ENCODE measurements at regions not wholly inside any gene's neighbourhood (a gene's known extent, or its start where the extent isn't known, plus 50 kb on each side); places are given as distances from the start of the nearest gene placed in this dataset.

DNA sequence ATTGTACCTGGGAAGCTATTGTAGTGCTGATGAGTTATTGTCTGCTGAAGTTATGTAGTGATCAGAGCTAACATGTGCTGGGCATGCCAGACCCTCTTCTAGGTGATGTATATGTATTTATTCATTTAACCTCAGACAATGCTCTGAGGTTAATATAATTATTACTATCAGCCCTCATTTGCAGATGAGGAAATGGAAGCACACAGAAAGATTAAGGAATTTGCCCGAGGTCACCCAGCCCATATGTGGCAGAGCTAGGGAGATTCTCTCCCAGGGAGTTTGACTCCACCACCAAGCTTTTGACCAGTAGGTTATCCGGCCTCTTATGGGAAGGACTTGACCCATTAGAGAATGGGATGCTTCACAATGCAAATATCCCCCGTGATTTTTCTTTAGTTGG is 114.2 kb upstream of the NAV2 start:
- Mint-ChIP-seq H3K27me3 (ENCODE audit: low read depth, unreplicated experiment) (peaks cover 20% of the 10 kb centered on the region), H3K4me1 (ENCODE audit: low read depth, unreplicated experiment) (peaks cover 32% of the 10 kb centered on the region), H3K4me3 (ENCODE audit: unreplicated experiment) (no peak overlapping the region), H3K36me3 (ENCODE audit: low read depth, unreplicated experiment) (no peaks in the 10 kb centered on the region), H3K9me3 (ENCODE audit: unreplicated experiment) (peaks cover 10% of the 10 kb centered on the region), H3K27ac (ENCODE audit: unreplicated experiment) (peak overlapping the region; percentile 49)
- no peak overlapping the region for H2AFZ ChIP-seq (ENCODE audit: low read depth, low read length)
- no peak overlapping the region for H3K4me3 ChIP-seq (ENCODE audit: insufficient read depth, low read depth, low read length)
- no peaks in the 10 kb centered on the region for H3K9me3 ChIP-seq (ENCODE audit: insufficient read depth, low read depth, low read length)
- no peak for FAIRE-seq
- no peaks in the 10 kb centered on the region for H3K79me2 ChIP-seq (ENCODE audit: insufficient read depth, low read length)
- H3K4me2 ChIP-seq (ENCODE audit: low read length) = no peak overlapping the region
- TF ChIP-seq, protein P1, sequence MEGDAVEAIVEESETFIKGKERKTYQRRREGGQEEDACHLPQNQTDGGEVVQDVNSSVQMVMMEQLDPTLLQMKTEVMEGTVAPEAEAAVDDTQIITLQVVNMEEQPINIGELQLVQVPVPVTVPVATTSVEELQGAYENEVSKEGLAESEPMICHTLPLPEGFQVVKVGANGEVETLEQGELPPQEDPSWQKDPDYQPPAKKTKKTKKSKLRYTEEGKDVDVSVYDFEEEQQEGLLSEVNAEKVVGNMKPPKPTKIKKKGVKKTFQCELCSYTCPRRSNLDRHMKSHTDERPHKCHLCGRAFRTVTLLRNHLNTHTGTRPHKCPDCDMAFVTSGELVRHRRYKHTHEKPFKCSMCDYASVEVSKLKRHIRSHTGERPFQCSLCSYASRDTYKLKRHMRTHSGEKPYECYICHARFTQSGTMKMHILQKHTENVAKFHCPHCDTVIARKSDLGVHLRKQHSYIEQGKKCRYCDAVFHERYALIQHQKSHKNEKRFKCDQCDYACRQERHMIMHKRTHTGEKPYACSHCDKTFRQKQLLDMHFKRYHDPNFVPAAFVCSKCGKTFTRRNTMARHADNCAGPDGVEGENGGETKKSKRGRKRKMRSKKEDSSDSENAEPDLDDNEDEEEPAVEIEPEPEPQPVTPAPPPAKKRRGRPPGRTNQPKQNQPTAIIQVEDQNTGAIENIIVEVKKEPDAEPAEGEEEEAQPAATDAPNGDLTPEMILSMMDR (IDR thresholded peaks at IDR 0.05; ENCODE audit: insufficient read depth, low read depth, low read length) = no peak
- TF ChIP-seq EZH2 (IDR thresholded peaks at IDR 0.05; ENCODE audit: insufficient read depth, low read length) = no peak
- H4K20me1 ChIP-seq (ENCODE audit: insufficient read depth, low read length) = no peaks in the 10 kb centered on the region
- H3K4me1 ChIP-seq (ENCODE audit: insufficient read depth, low read length) = peaks cover 27% of the 10 kb centered on the region
- H3K27ac ChIP-seq (ENCODE audit: low read depth, low read length) = no peak overlapping the region
- no peak for DNase-seq (ENCODE audit: low read depth)
- H3K9ac ChIP-seq (ENCODE audit: low read length) = no peak overlapping the region
- H3K36me3 ChIP-seq (ENCODE audit: insufficient read depth, low read length) = no peaks in the 10 kb centered on the region
- no peaks in the 10 kb centered on the region for H3K27me3 ChIP-seq (ENCODE audit: insufficient read depth, low read length)

DNA sequence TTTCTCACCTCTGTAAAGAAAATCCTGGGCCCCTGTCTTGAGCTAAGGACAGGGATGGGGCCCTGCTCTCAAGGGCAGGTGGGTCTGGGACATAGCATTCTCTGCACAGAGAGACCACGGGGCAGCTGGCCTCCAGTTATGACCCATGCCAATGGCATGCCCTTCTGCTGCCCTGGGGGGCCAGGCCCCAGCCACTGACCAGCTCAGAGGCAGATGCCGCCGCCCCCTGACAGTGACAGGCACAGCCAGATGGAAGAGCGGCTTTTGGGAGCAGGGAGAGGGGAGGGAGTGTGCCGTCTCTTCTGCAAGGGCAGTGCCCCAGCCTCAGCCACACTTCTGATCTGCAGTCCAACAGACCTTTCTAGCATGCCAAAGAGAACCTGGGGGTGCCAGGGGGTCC is 114.8 kb upstream of the NAV2 start:
- no peak for DNase-seq (ENCODE audit: low read depth)
- H4K20me1 ChIP-seq (ENCODE audit: insufficient read depth, low read length) = no peaks in the 10 kb centered on the region
- Mint-ChIP-seq H3K9me3 (ENCODE audit: unreplicated experiment) (peaks cover 8% of the 10 kb centered on the region), H3K36me3 (ENCODE audit: low read depth, unreplicated experiment) (no peaks in the 10 kb centered on the region), H3K4me1 (ENCODE audit: low read depth, unreplicated experiment) (peaks cover 32% of the 10 kb centered on the region), H3K27ac (ENCODE audit: unreplicated experiment) (no peak overlapping the region), H3K4me3 (ENCODE audit: unreplicated experiment) (no peak overlapping the region), H3K27me3 (ENCODE audit: low read depth, unreplicated experiment) (peaks cover 17% of the 10 kb centered on the region)
- no peak overlapping the region for H2AFZ ChIP-seq (ENCODE audit: low read depth, low read length)
- H3K27me3 ChIP-seq (ENCODE audit: insufficient read depth, low read length) = no peaks in the 10 kb centered on the region
- H3K4me3 ChIP-seq (ENCODE audit: insufficient read depth, low read depth, low read length) = no peak overlapping the region
- H3K4me1 ChIP-seq (ENCODE audit: insufficient read depth, low read length) = peaks cover 27% of the 10 kb centered on the region
- peak overlapping the region; percentile 75 for H3K4me2 ChIP-seq (ENCODE audit: low read length)
- no peaks in the 10 kb centered on the region for H3K9me3 ChIP-seq (ENCODE audit: insufficient read depth, low read depth, low read length)
- H3K9ac ChIP-seq (ENCODE audit: low read length) = no peak overlapping the region
- TF ChIP-seq EZH2 (IDR thresholded peaks at IDR 0.05; ENCODE audit: insufficient read depth, low read length) = no peak
- TF ChIP-seq, protein P1 (IDR thresholded peaks at IDR 0.05; ENCODE audit: insufficient read depth, low read depth, low read length) = no peak
- peak overlapping the region; percentile 95 for H3K27ac ChIP-seq (ENCODE audit: low read depth, low read length)
- H3K79me2 ChIP-seq (ENCODE audit: insufficient read depth, low read length) = no peaks in the 10 kb centered on the region
- FAIRE-seq = no peak
- no peaks in the 10 kb centered on the region for H3K36me3 ChIP-seq (ENCODE audit: insufficient read depth, low read length)

DNA sequence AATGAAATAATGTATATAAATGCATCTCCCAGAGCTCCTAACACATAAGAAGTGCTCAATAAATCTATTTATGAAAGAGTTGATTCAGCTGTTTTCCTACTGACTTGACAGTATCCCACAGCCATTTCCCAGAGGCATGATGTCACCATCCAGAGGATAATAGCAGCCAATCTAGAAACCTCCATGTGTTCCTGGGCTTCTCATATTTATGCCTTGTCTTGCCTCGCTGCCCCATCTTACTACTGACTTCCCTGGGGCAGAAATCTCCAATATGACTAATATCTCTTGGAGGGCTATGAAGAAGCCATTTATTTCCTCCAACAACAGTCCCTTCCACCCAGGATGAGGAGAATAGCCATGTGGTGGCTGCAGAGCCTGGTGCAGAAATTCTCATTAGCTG is 115.4 kb upstream of the NAV2 start:
- TF ChIP-seq, protein P1 (IDR thresholded peaks at IDR 0.05; ENCODE audit: insufficient read depth, low read depth, low read length) = no peak
- no peak for TF ChIP-seq EZH2 (IDR thresholded peaks at IDR 0.05; ENCODE audit: insufficient read depth, low read length)
- Mint-ChIP-seq H3K9me3 (ENCODE audit: unreplicated experiment) (peaks cover 2% of the 10 kb centered on the region), H3K27ac (ENCODE audit: unreplicated experiment) (peak overlapping the region; percentile 64), H3K4me1 (ENCODE audit: low read depth, unreplicated experiment) (peaks cover 32% of the 10 kb centered on the region), H3K36me3 (ENCODE audit: low read depth, unreplicated experiment) (no peaks in the 10 kb centered on the region), H3K27me3 (ENCODE audit: low read depth, unreplicated experiment) (peaks cover 17% of the 10 kb centered on the region), H3K4me3 (ENCODE audit: unreplicated experiment) (no peak overlapping the region)
- Histone ChIP-seq H3K9me3 (ENCODE audit: insufficient read depth, low read depth, low read length) (no peaks in the 10 kb centered on the region), H3K4me3 (ENCODE audit: insufficient read depth, low read depth, low read length) (no peak overlapping the region), H3K79me2 (ENCODE audit: insufficient read depth, low read length) (no peaks in the 10 kb centered on the region), H3K27ac (ENCODE audit: low read depth, low read length) (peak overlapping the region; percentile 95), H3K36me3 (ENCODE audit: insufficient read depth, low read length) (no peaks in the 10 kb centered on the region), H3K27me3 (ENCODE audit: insufficient read depth, low read length) (no peaks in the 10 kb centered on the region), H3K4me2 (ENCODE audit: low read length) (peak overlapping the region; percentile 75), H2AFZ (ENCODE audit: low read depth, low read length) (no peak overlapping the region), H4K20me1 (ENCODE audit: insufficient read depth, low read length) (no peaks in the 10 kb centered on the region), H3K9ac (ENCODE audit: low read length) (peak overlapping the region; percentile 73), H3K4me1 (ENCODE audit: insufficient read depth, low read length) (peaks cover 27% of the 10 kb centered on the region)
- FAIRE-seq = peak; percentile 78
- DNase-seq (ENCODE audit: low read depth) = peak; percentile 73
